ENCODE measurements at regions not wholly inside any gene's neighbourhood (a gene's known extent, or its start where the extent isn't known, plus 50 kb on each side); places are given as distances from the start of the nearest gene placed in this dataset.
A peak's percentile ranks its signal among the peaks of the same experiment; 100 is the strongest.

- H3K4me3 Mint-ChIP-seq: no peak overlapping the region
- Histone ChIP-seq H3K4me1 (ENCODE audit: control insufficient read depth, insufficient read depth, low read length, poor library complexity, severe bottlenecking) (no peaks in the 10 kb centered on the region), H3K27me3 (ENCODE audit: control insufficient read depth, insufficient read depth, low read length) (no peaks in the 10 kb centered on the region), H3K27ac (ENCODE audit: insufficient read depth, low read length, poor library complexity, severe bottlenecking) (no peak overlapping the region), H3K36me3 (ENCODE audit: control insufficient read depth, insufficient read depth, low read length) (no peaks in the 10 kb centered on the region), H3K9me3 (ENCODE audit: control insufficient read depth in 2 of 2, low read length in 2 of 2) (no peaks in the 10 kb centered on the region), H3K4me3 (ENCODE audit: low read depth, low read length) (no peak overlapping the region)
- ATAC-seq (ENCODE audit: low read depth in 2 of 2) (no peak), DNase-seq (no peak)
- H3K27ac Mint-ChIP-seq: no peak overlapping the region
- H3K36me3 Mint-ChIP-seq: no peaks in the 10 kb centered on the region
- H3K27me3 Mint-ChIP-seq: no peaks in the 10 kb centered on the region
- H3K9me3 Mint-ChIP-seq: peaks cover 0 to 20% (median 7%) of the 10 kb centered on the region in 7 donors
- no peaks in the 10 kb centered on the region for H3K4me1 Mint-ChIP-seq
Measured at GRCh38 chr9:26535151-26535550, 357.5 kb downstream of the CAAP1 start.

- Histone ChIP-seq H3K27me3 (ENCODE audit: control insufficient read depth, insufficient read depth, low read length) (no peaks in the 10 kb centered on the region), H3K27ac (ENCODE audit: insufficient read depth, low read length, poor library complexity, severe bottlenecking) (no peak overlapping the region), H3K4me1 (ENCODE audit: control insufficient read depth, insufficient read depth, low read length, poor library complexity, severe bottlenecking) (no peaks in the 10 kb centered on the region), H3K9me3 (ENCODE audit: control insufficient read depth in 2 of 2, low read length in 2 of 2) (no peaks in the 10 kb centered on the region), H3K36me3 (ENCODE audit: control insufficient read depth, insufficient read depth, low read length) (no peaks in the 10 kb centered on the region), H3K4me3 (ENCODE audit: low read depth, low read length) (no peak overlapping the region)
- Mint-ChIP-seq H3K9me3 (peaks cover 0 to 10% (median 1%) of the 10 kb centered on the region in 7 donors), H3K27ac (no peak overlapping the region), H3K27me3 (no peaks in the 10 kb centered on the region), H3K4me1 (no peaks in the 10 kb centered on the region), H3K36me3 (no peaks in the 10 kb centered on the region), H3K4me3 (no peak overlapping the region)
- ATAC-seq (ENCODE audit: low read depth in 2 of 2) (no peak), DNase-seq (no peak)
Measured at GRCh38 chr9:26530841-26531240, 361.8 kb downstream of the CAAP1 start.

- no peaks in the 10 kb centered on the region for H3K9me3 ChIP-seq (ENCODE audit: control insufficient read depth in 2 of 2, low read length in 2 of 2)
- no peaks in the 10 kb centered on the region for H3K4me1 Mint-ChIP-seq
Measured at GRCh38 chr9:26527931-26528330, 364.7 kb downstream of the CAAP1 start.

GRCh38 chr9:26524267-26524666 is 368.3 kb downstream of the CAAP1 start:
- Mint-ChIP-seq H3K4me3 (no peak overlapping the region), H3K27me3 (no peaks in the 10 kb centered on the region), H3K9me3 (peaks cover 0 to 10% (median 5%) of the 10 kb centered on the region in 7 donors), H3K27ac (no peak overlapping the region), H3K4me1 (no peaks in the 10 kb centered on the region), H3K36me3 (no peaks in the 10 kb centered on the region)
- Histone ChIP-seq H3K27me3 (ENCODE audit: control insufficient read depth, insufficient read depth, low read length) (no peaks in the 10 kb centered on the region), H3K9me3 (ENCODE audit: control insufficient read depth in 2 of 2, low read length in 2 of 2) (no peaks in the 10 kb centered on the region), H3K27ac (ENCODE audit: insufficient read depth, low read length, poor library complexity, severe bottlenecking) (no peak overlapping the region), H3K4me3 (ENCODE audit: low read depth, low read length) (no peak overlapping the region), H3K36me3 (ENCODE audit: control insufficient read depth, insufficient read depth, low read length) (no peaks in the 10 kb centered on the region), H3K4me1 (ENCODE audit: control insufficient read depth, insufficient read depth, low read length, poor library complexity, severe bottlenecking) (no peaks in the 10 kb centered on the region)
- ATAC-seq (ENCODE audit: low read depth in 2 of 2): no peak
- no peak for DNase-seq

More at GRCh38 chr9:26527931-26528330, 364.7 kb downstream of the CAAP1 start:
- no peaks in the 10 kb centered on the region for H3K27me3 Mint-ChIP-seq
- no peak overlapping the region for H3K4me3 Mint-ChIP-seq
- no peak overlapping the region for H3K27ac Mint-ChIP-seq
- H3K36me3 Mint-ChIP-seq: no peaks in the 10 kb centered on the region
- H3K4me1 ChIP-seq (ENCODE audit: control insufficient read depth, insufficient read depth, low read length, poor library complexity, severe bottlenecking): no peaks in the 10 kb centered on the region
- no peak overlapping the region for H3K4me3 ChIP-seq (ENCODE audit: low read depth, low read length)
- ATAC-seq (ENCODE audit: low read depth in 2 of 2) (no peak), DNase-seq (no peak)
- H3K27ac ChIP-seq (ENCODE audit: insufficient read depth, low read length, poor library complexity, severe bottlenecking): no peak overlapping the region
- H3K27me3 ChIP-seq (ENCODE audit: control insufficient read depth, insufficient read depth, low read length): no peaks in the 10 kb centered on the region
- no peaks in the 10 kb centered on the region for H3K36me3 ChIP-seq (ENCODE audit: control insufficient read depth, insufficient read depth, low read length)
- H3K9me3 Mint-ChIP-seq: peaks cover 0 to 7% (median 4%) of the 10 kb centered on the region in 7 donors

- no peak for DNase-seq
- no peak for ATAC-seq (ENCODE audit: low read depth in 2 of 2)
- Histone ChIP-seq H3K27ac (ENCODE audit: insufficient read depth, low read length, poor library complexity, severe bottlenecking) (no peak overlapping the region), H3K4me3 (ENCODE audit: low read depth, low read length) (no peak overlapping the region), H3K36me3 (ENCODE audit: control insufficient read depth, insufficient read depth, low read length) (no peaks in the 10 kb centered on the region), H3K27me3 (ENCODE audit: control insufficient read depth, insufficient read depth, low read length) (no peaks in the 10 kb centered on the region), H3K4me1 (ENCODE audit: control insufficient read depth, insufficient read depth, low read length, poor library complexity, severe bottlenecking) (no peaks in the 10 kb centered on the region), H3K9me3 (ENCODE audit: control insufficient read depth in 2 of 2, low read length in 2 of 2) (no peaks in the 10 kb centered on the region)
- Mint-ChIP-seq H3K27me3 (no peaks in the 10 kb centered on the region), H3K4me3 (peak overlapping the region in 1 of 4 donors; percentile 21), H3K4me1 (no peaks in the 10 kb centered on the region), H3K36me3 (no peaks in the 10 kb centered on the region), H3K9me3 (peaks cover 1 to 10% (median 5%) of the 10 kb centered on the region in 7 donors), H3K27ac (no peak overlapping the region)
Measured at GRCh38 chr9:26523577-26523976, 369.0 kb downstream of the CAAP1 start.

GRCh38 chr9:26520141-26520540 is 372.5 kb downstream of the CAAP1 start:
- Mint-ChIP-seq H3K9me3 (peaks cover 2 to 10% (median 5%) of the 10 kb centered on the region in 7 donors), H3K36me3 (no peaks in the 10 kb centered on the region), H3K4me3 (no peak overlapping the region), H3K27ac (no peak overlapping the region), H3K4me1 (no peaks in the 10 kb centered on the region), H3K27me3 (no peaks in the 10 kb centered on the region)
- no peak for DNase-seq
- no peaks in the 10 kb centered on the region for H3K27me3 ChIP-seq (ENCODE audit: control insufficient read depth, insufficient read depth, low read length)
- no peaks in the 10 kb centered on the region for H3K4me1 ChIP-seq (ENCODE audit: control insufficient read depth, insufficient read depth, low read length, poor library complexity, severe bottlenecking)
- no peak overlapping the region for H3K4me3 ChIP-seq (ENCODE audit: low read depth, low read length)
- H3K36me3 ChIP-seq (ENCODE audit: control insufficient read depth, insufficient read depth, low read length): no peaks in the 10 kb centered on the region
- H3K27ac ChIP-seq (ENCODE audit: insufficient read depth, low read length, poor library complexity, severe bottlenecking): no peak overlapping the region
- no peak for ATAC-seq (ENCODE audit: low read depth in 2 of 2)
- peaks cover 0 to 3% of the 10 kb centered on the region in 2 experiments for H3K9me3 ChIP-seq (ENCODE audit: control insufficient read depth in 2 of 2, low read length in 2 of 2)

- ATAC-seq (ENCODE audit: low read depth in 2 of 2) (no peak), DNase-seq (no peak)
- Mint-ChIP-seq H3K27me3 (no peaks in the 10 kb centered on the region), H3K9me3 (peaks cover 2 to 11% (median 4%) of the 10 kb centered on the region in 7 donors), H3K4me3 (no peak overlapping the region), H3K36me3 (no peaks in the 10 kb centered on the region), H3K27ac (no peak overlapping the region), H3K4me1 (no peaks in the 10 kb centered on the region)
- Histone ChIP-seq H3K27ac (ENCODE audit: insufficient read depth, low read length, poor library complexity, severe bottlenecking) (no peak overlapping the region), H3K27me3 (ENCODE audit: control insufficient read depth, insufficient read depth, low read length) (no peaks in the 10 kb centered on the region), H3K4me1 (ENCODE audit: control insufficient read depth, insufficient read depth, low read length, poor library complexity, severe bottlenecking) (no peaks in the 10 kb centered on the region), H3K4me3 (ENCODE audit: low read depth, low read length) (no peak overlapping the region), H3K9me3 (ENCODE audit: control insufficient read depth in 2 of 2, low read length in 2 of 2) (peaks cover 0 to 3% of the 10 kb centered on the region in 2 experiments), H3K36me3 (ENCODE audit: control insufficient read depth, insufficient read depth, low read length) (no peaks in the 10 kb centered on the region)
Measured at GRCh38 chr9:26516773-26517343, 375.7 kb downstream of the CAAP1 start.

GRCh38 chr9:26513730-26514129 is 378.9 kb downstream of the CAAP1 start:
- H3K4me1 Mint-ChIP-seq: no peaks in the 10 kb centered on the region
- peaks cover 0 to 8% (median 2%) of the 10 kb centered on the region in 7 donors for H3K9me3 Mint-ChIP-seq
- no peak overlapping the region for H3K27ac Mint-ChIP-seq
- no peak overlapping the region for H3K27ac ChIP-seq (ENCODE audit: insufficient read depth, low read length, poor library complexity, severe bottlenecking)
- H3K27me3 ChIP-seq (ENCODE audit: control insufficient read depth, insufficient read depth, low read length): no peaks in the 10 kb centered on the region
- ATAC-seq (ENCODE audit: low read depth in 2 of 2): no peak
- no peaks in the 10 kb centered on the region for H3K27me3 Mint-ChIP-seq
- H3K36me3 Mint-ChIP-seq: no peaks in the 10 kb centered on the region
- H3K9me3 ChIP-seq (ENCODE audit: control insufficient read depth in 2 of 2, low read length in 2 of 2): peaks cover 0 to 3% of the 10 kb centered on the region in 2 experiments
- no peak overlapping the region for H3K4me3 Mint-ChIP-seq
- H3K36me3 ChIP-seq (ENCODE audit: control insufficient read depth, insufficient read depth, low read length): no peaks in the 10 kb centered on the region
- H3K4me3 ChIP-seq (ENCODE audit: low read depth, low read length): no peak overlapping the region
- H3K4me1 ChIP-seq (ENCODE audit: control insufficient read depth, insufficient read depth, low read length, poor library complexity, severe bottlenecking): no peaks in the 10 kb centered on the region
- DNase-seq: no peak
